UCSD-AML1 (cell line): ENCODE measurements at regions not wholly inside any gene's neighbourhood (a gene's known extent, or its start where the extent isn't known, plus 50 kb on each side); places are given as distances from the start of the nearest gene placed in this dataset.
"Not testable (repeated sequence)": the region's sequence is repeated elsewhere in the genome, so short reads cannot be mapped to it uniquely, and the experiment has no call there.

ENCODE experiments used
- DNase-seq: peaks from one replicate; lab custom pipeline; 2025; ENCODE audit not compliant: unreplicated experiment; lab: John Stamatoyannopoulos, UW

DNA sequence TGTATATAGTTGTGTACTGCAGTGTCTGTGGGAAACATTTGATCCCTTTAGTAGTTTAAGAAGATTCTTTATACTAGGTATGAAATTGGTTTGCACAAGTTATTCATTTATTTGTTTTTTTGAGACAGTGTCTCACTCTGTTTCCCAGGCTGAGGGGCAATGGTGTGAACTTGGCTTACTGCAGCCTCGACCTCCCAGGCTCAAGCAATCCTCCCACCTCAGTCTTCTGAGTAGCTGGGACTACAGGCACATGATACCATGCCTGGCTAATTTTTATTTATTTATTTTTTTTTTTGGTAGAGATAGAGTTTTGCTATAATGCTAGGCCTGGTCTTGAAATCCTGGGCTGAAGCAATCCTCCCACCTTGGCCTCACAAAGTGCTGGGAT lies 209.4 kb downstream of the RASSF9 start:
- DNase-seq: peak; percentile 8

DNA sequence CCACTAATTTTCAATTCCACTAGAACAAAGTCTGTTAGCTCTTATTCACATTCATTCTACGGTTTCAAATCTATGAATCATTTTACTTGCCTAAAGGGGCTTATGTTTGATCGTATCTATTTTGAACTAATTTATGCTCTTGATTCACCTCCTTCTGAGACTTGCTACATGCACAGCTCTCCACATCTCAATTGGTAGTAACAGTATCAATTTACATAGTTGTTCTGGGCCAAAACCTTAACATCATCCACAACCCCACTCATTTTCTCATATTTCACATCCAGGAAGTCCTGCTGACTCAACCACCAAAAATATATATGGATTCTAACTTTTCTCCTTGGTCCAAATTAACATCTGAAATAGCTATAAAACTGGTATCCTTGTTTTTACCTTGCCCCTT lies 208.6 kb downstream of the RASSF9 start:
- DNase-seq: no peak

- DNase-seq: not testable (repeated sequence)
Observed at GRCh38 chr12:85628562-85628961, 207.6 kb downstream of the RASSF9 start.

DNA sequence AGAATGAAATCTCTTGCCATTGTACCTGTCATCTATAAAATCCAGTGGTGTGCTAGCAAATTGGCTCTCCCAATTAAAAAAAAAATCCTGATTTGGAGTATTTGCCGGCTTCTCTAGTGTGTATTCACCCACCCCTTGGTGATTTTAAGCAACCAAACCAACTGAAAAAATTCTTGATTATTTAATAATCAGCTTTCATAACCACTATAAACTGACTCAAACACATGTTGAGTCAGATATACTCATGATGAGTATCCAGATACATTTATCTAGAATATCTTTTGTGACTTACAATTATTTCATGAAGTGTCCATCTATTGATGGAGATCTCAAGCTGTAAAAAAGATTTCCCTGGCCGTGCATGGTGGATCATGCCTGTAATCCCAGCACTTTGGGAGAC lies 205.4 kb downstream of the RASSF9 start:
- no peak for DNase-seq

GRCh38 chr12:85632390-85632789 lies 203.8 kb downstream of the RASSF9 start:
- peak; percentile 1 for DNase-seq

DNA sequence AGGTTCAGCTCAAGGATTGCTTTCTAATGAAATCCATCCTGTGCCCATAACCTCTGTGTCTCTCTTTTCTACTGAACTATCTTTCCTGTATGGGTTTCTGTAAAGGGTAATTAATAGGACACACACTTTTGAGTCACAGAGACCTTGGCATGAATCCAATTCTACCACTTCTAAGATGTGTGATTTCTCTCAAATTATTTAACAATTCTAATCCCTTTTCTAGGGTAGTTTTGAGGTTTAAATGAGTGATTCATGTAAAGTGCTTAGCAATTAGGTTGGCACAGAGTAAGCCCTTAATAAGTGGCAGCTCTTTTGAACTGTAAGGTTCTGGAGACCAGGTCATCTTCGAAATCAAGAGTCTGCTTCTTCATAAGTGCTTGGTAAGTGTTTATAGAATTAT lies 202.7 kb downstream of the RASSF9 start:
- DNase-seq: no peak

- no peak for DNase-seq
Observed at GRCh38 chr12:85639834-85640233, 196.4 kb downstream of the RASSF9 start.

- DNase-seq: no peak
Observed at GRCh38 chr12:85641796-85642195, 194.4 kb downstream of the RASSF9 start.

GRCh38 chr12:85642288-85642687 lies 193.9 kb downstream of the RASSF9 start:
- DNase-seq: no peak

GRCh38 chr12:85642808-85643207 lies 193.4 kb downstream of the RASSF9 start:
- no peak for DNase-seq

DNA sequence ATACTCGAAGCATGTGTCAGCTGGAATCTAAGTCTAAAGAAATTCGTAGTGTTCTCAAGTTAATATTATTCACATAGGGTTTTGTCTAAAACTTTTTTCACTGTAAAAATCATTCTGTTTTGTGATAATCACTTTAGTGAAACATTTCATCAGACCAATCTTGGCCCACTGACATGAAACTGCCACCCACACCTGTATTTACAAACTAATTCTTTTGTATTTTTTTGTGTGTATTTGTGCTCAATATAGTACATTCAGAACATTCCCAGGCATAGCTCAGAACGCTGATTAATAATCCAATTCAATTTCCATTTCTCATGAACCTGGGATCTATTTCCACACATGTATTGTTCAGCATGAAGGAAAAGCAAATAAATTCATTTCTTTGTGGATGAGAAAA lies 191.7 kb downstream of the RASSF9 start:
- DNase-seq: no peak

GRCh38 chr12:85653731-85654455 lies 182.3 kb downstream of the RASSF9 start:
- DNase-seq: peak; percentile 4

DNA sequence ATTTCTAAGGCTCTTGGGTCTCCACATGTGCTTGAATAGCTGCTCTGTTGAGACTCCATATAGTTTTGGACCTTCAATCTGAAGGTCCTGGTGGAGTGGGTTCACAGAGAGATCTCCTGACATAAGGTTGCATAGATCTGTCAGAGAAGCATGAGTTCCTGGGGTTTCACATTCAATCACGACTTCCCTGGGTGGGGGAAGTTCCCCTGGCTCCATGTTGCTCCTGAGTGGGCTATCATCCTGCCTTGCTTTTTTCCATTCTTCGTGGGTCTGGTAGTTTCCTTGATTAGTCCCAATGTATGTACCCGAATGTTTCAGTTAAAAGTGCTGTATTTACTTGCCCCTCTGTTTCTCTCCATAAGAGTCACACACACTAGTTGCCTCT lies 181.8 kb downstream of the RASSF9 start:
- no peak for DNase-seq

- DNase-seq: no peak
Observed at GRCh38 chr12:85656561-85656960, 179.6 kb downstream of the RASSF9 start.

DNA sequence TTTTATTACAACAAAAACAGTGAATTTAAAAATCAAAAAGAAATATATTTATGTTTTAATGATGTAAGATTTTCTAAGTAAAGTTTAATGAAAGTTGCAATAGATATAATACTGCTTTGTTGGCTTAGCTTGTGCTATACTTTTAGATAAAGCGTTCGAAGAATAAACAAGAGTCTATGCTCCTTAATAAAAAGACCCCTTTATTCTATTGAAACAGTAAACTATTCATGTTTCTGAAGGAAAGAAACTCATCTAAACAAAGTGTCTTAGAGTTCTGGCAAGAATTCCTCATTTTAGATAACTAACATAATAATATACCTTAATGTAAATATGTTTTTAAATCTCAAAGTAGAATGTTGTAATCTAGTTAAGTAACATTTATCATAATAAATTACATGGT lies 179.0 kb downstream of the RASSF9 start:
- DNase-seq: no peak

DNA sequence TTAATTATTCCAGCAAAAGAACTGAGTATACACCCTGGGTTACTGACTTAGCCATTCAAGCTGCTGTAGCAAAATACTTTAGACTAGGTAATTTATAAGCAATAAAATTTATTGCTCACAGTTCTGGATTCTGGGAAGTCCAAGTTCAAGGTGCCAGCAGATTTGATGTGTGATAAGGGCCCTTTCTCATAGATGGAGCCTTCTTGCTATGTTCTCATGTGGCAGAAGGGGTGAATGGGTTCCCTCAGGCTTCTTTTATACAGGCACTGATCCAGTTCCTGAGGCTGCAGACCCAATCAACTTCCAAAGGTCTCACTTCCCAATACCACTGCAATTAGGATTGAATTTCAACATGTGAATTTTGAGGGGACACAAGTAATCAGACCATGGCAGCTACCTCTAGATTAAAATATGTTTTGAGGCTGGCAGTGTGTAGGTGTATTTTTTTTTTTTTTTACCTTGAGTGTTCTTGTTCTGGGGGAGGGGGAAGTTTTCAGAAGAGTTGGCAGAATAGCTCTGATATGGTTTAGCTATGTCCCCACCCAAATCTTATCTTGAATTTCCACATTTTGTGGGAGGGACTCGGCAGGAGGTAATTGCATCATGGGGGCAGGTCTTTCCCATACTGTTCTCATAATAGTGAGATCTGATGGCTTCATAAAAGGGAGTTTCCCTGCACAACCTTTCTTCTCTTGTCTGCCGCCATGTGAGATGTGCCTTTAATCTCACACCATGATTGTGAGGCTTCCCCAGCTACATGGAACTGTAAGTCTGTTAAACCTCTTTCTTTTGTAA lies 178.2 kb downstream of the RASSF9 start:
- no peak for DNase-seq

GRCh38 chr12:85659754-85660530 lies 176.3 kb downstream of the RASSF9 start:
- peak; percentile 3 for DNase-seq

DNA sequence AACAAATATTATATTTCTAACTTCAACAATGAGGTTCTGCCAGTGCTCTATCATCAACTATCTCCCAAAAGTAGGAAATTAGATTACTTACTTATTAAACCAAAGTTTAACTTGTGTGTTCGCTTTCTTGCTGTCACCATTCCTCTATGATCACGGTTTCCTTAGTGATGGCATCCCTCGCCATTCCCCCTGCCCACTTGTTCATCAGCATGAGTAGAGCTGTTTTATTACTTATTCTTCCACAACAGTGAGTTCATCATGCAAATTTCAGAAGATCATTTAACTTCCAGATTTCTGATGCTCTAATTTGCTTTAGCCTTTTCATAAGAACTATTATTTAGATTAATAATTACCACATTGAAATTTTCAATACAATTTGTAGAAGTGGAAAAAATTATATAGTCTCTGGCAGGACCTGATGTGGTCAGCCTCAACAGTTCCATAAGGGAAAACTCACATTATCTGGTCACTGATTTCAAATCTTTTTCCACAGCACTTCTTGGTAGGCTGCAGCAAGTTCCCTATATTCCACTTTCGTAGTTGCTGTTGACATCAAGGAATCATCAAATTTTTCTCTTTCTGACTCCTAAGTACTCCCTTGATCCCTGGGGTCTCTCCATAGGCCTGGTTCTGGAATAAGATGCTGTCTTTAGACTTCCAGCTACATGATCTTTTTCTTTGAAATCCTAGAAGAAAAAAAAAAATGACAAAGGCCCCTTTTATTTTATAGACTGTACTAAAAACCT lies 174.6 kb downstream of the RASSF9 start:
- no peak for DNase-seq

- peak; percentile 8 for DNase-seq
Observed at GRCh38 chr12:85662207-85662602, 174.0 kb downstream of the RASSF9 start.

- DNase-seq: no peak
Observed at GRCh38 chr12:85663631-85664030, 172.6 kb downstream of the RASSF9 start.

DNA sequence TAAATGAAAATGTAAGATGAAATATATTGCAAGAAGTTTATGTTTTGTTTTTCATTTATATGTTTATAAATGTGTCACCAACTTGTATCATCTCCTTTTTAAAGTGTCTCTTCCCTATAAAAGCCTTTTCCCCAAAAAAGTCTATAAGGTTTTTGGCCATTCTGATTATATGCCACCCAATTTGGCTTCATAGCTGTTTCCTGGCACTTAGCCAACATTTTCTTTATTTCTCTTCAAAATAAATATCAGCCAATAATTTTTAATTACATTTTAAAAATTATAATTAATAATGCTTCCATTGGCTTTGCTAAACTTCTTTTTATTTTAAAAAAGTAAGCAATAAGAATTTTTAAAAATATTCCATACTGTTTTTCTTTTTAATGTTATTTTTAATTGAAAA lies 171.8 kb downstream of the RASSF9 start:
- no peak for DNase-seq
